A549 (cell line): ENCODE measurements at regions not wholly inside any gene's neighbourhood (a gene's known extent, or its start where the extent isn't known, plus 50 kb on each side); places are given as distances from the start of the nearest gene placed in this dataset.

ENCODE experiments used
- EP300 ChIP-seq, 2 experiments: fragments of >200 bp; sonication (Bioruptor Twin); formaldehyde crosslinking; IDR thresholded peaks; 2 replicates in 1 of 2; 3 replicates in 1 of 2; pipeline ENCODE4 v1.6.1; 2016 to 2017
- KDM5A ChIP-seq: fragments of 200-600 bp; sonication (generic); IDR thresholded peaks from 2 replicates; pipeline ENCODE4 v1.6.1; 2016; ENCODE audit warnings: antibody characterized with exemption, mild to moderate bottlenecking
- POLR2A ChIP-seq: IDR thresholded peaks from 2 replicates; pipeline ENCODE4 v1.6.1; 2012; ENCODE audit warnings: mild to moderate bottlenecking, low read length
- RAD21 ChIP-seq, 2 experiments: fragments of >200 bp in 1 of 2; sonication (Bioruptor Twin) in 1 of 2; formaldehyde crosslinking in 1 of 2; IDR thresholded peaks in 1 of 2; conservative IDR thresholded peaks in 1 of 2; 2 replicates in 1 of 2; 3 replicates in 1 of 2; pipeline ENCODE4 v1.6.1; 2012 to 2018; ENCODE audit warnings: inconsistent platforms in 1 of 2
- RNF2 ChIP-seq: fragments of 200-600 bp; sonication (generic); IDR thresholded peaks from 2 replicates; pipeline ENCODE4 v1.6.1; 2016; ENCODE audit warnings: low read depth, mild to moderate bottlenecking, antibody characterized with exemption, moderate library complexity, borderline replicate concordance

GRCh38 chr6:45808042-45808645, 207.5 kb downstream of the CLIC5 start:
- TF ChIP-seq KDM5A, result no peak
- TF ChIP-seq EP300 (IDR thresholded peaks at IDR 0.05), result no peak
- TF ChIP-seq RAD21 (conservative IDR thresholded peaks at IDR 0.05 in 1 of 2, IDR thresholded peaks at IDR 0.05 in 1 of 2), result no peak
- TF ChIP-seq POLR2A, result no peak
- no peak for TF ChIP-seq RNF2
